CD4-positive, alpha-beta T cell (primary cell): ENCODE measurements at regions not wholly inside any gene's neighbourhood (a gene's known extent, or its start where the extent isn't known, plus 50 kb on each side); places are given as distances from the start of the nearest gene placed in this dataset.

Source experiments
- ATAC-seq: fragments of 200-7000 bp; cut with Tn5 transposase; one replicate; pipeline ENCODE4 v1.10.0; 2022; ENCODE audit warnings: mild to moderate bottlenecking; ENCODE audit not compliant: poor library complexity
- CTCF ChIA-PET: fragments of 350-600 bp; sonication (Branson Sonifier 250); formaldehyde crosslinking; loops from one replicate; lab custom pipeline; 2021; ENCODE audit warnings: antibody characterized with exemption, inconsistent platforms; lab: Charles Lee
- POLR2A ChIA-PET: fragments of 350-600 bp; sonication (Branson Sonifier 250); formaldehyde crosslinking; loops from one replicate; lab custom pipeline; 2021; ENCODE audit warnings: antibody characterized with exemption, inconsistent platforms; lab: Charles Lee
- DNase-seq, 14 experiments: peaks; one replicate each; pipeline ENCODE4 v3.0.0-alpha.2; 2013 to 2020; ENCODE audit warnings: mixed read lengths in 2 of 14
- H3K27ac ChIP-seq, 2 donors: one replicate each; pipeline versions ENCODE4 v1.5.1 to v1.7.0; 2013; ENCODE audit warnings: low read length in 2 of 2, low read depth in 1 of 2, mild to moderate bottlenecking in 1 of 2
- H3K27me3 ChIP-seq, 2 experiments: 1 replicate in 1 of 2; 2 replicates in 1 of 2; pipeline versions ENCODE4 v1.6.1 to v1.7.0; 2013; ENCODE audit warnings: low read length in 2 of 2, control low read depth in 1 of 2, mild to moderate bottlenecking in 1 of 2, moderate library complexity in 1 of 2; ENCODE audit not compliant: insufficient read depth in 2 of 2, control insufficient read depth in 1 of 2
- H3K36me3 ChIP-seq: one replicate; pipeline ENCODE4 v1.6.1; 2013; ENCODE audit warnings: low read length, control low read depth; ENCODE audit not compliant: insufficient read depth
- H3K4me1 ChIP-seq: one replicate; pipeline ENCODE4 v1.6.1; 2013; ENCODE audit warnings: low read length, control low read depth; ENCODE audit not compliant: insufficient read depth
- H3K4me3 ChIP-seq: one replicate; pipeline ENCODE4 v1.5.1; 2013; ENCODE audit warnings: mild to moderate bottlenecking, low read length, moderate library complexity
- H3K9me3 ChIP-seq, 2 experiments: 1 replicate in 1 of 2; 2 replicates in 1 of 2; pipeline versions ENCODE4 v1.6.1 to v1.7.0; 2013; ENCODE audit warnings: low read length in 2 of 2, mild to moderate bottlenecking in 2 of 2, control low read depth in 1 of 2, moderate library complexity in 1 of 2; ENCODE audit not compliant: control insufficient read depth in 1 of 2, insufficient read depth in 1 of 2
- H3K27ac Mint-ChIP-seq: one replicate; pipeline ENCODE4 v1.8.0; 2020; ENCODE audit warnings: mixed read lengths
- H3K27me3 Mint-ChIP-seq: one replicate; pipeline ENCODE4 v1.8.0; 2021; ENCODE audit warnings: mixed read lengths
- H3K36me3 Mint-ChIP-seq: one replicate; pipeline ENCODE4 v1.8.0; 2021; ENCODE audit warnings: low read depth, mixed read lengths
- H3K4me1 Mint-ChIP-seq: one replicate; pipeline ENCODE4 v1.8.0; 2021; ENCODE audit warnings: low read depth, mixed read lengths
- H3K4me3 Mint-ChIP-seq: one replicate; pipeline ENCODE4 v1.8.0; 2020; ENCODE audit warnings: mild to moderate bottlenecking, mixed read lengths
- H3K9me3 Mint-ChIP-seq: one replicate; pipeline ENCODE4 v1.8.0; 2020; ENCODE audit warnings: mixed read lengths
- CTCF ChIP-seq: fragments of 200-600 bp; IDR thresholded peaks from one replicate; pipeline ENCODE4 v1.8.0; 2022; ENCODE audit warnings: antibody characterized with exemption, mild to moderate bottlenecking
- intact Hi-C, 2 experiments: fragments of 100-400 bp; cut with DNase I in 1 of 2; cut with micrococcal nuclease in 1 of 2; formaldehyde crosslinking; loops; one replicate each; pipeline versions ENCODE4 v1.15.1 to v1.9.0; 2023 to 2025; cut with DNase I, micrococcal nuclease

GRCh38 chr1:108054396-108054795 is 89.4 kb upstream of the VAV3 start:
- Histone ChIP-seq H3K27me3 (no peaks in the 10 kb centered on the region), H3K9me3 (no peaks in the 10 kb centered on the region), H3K4me3 (no peak overlapping the region), H3K27ac (no peak overlapping the region), H3K4me1 (peaks cover 18% of the 10 kb centered on the region), H3K36me3 (no peaks in the 10 kb centered on the region)
- ATAC-seq (no peak), DNase-seq (no peak)
- Mint-ChIP-seq H3K27me3 (no peaks in the 10 kb centered on the region), H3K4me1 (no peaks in the 10 kb centered on the region), H3K27ac (no peak overlapping the region), H3K36me3 (no peaks in the 10 kb centered on the region), H3K4me3 (no peak overlapping the region), H3K9me3 (no peaks in the 10 kb centered on the region)
- ChIA-PET CTCF (no interaction called here), POLR2A (no interaction called here)
- TF ChIP-seq CTCF: no peak
- intact Hi-C loops: loop anchor here in 1 of 2 experiments (10.0 kb wide), 1 partner anchor 50 kb away; no protein-coding TSS in a partner anchor

- ATAC-seq (no peak), DNase-seq (no peak)
- H3K27ac Mint-ChIP-seq: no peak overlapping the region
- H3K27me3 Mint-ChIP-seq: no peaks in the 10 kb centered on the region
- H3K4me3 Mint-ChIP-seq: no peak overlapping the region
- no peak overlapping the region for H3K4me3 ChIP-seq
- H3K36me3 Mint-ChIP-seq: no peaks in the 10 kb centered on the region
- no peaks in the 10 kb centered on the region for H3K36me3 ChIP-seq
- TF ChIP-seq CTCF: no peak
- H3K27ac ChIP-seq: no peak overlapping the region
- ChIA-PET CTCF (no interaction called here), POLR2A (no interaction called here)
- H3K4me1 ChIP-seq: peaks cover 24% of the 10 kb centered on the region
- H3K9me3 ChIP-seq: no peaks in the 10 kb centered on the region
- H3K27me3 ChIP-seq: no peaks in the 10 kb centered on the region
- no peaks in the 10 kb centered on the region for H3K9me3 Mint-ChIP-seq
- intact Hi-C loops: loop anchor here in 1 of 2 experiments (10.0 kb wide), 1 partner anchor 51 kb away; no protein-coding TSS in a partner anchor
- H3K4me1 Mint-ChIP-seq: no peaks in the 10 kb centered on the region
Observed at GRCh38 chr1:108053270-108054013, 88.5 kb upstream of the VAV3 start.

GRCh38 chr1:108051631-108052377 is 86.8 kb upstream of the VAV3 start:
- H3K36me3 ChIP-seq: no peaks in the 10 kb centered on the region
- TF ChIP-seq CTCF: no peak
- H3K4me1 ChIP-seq: peaks cover 24% of the 10 kb centered on the region
- intact Hi-C loops: loop anchor here in 1 of 2 experiments (1.0 to 10.0 kb wide), 2 partner anchors 53 to 266 kb away; no protein-coding TSS in a partner anchor
- no peaks in the 10 kb centered on the region for H3K9me3 ChIP-seq
- H3K27ac ChIP-seq: peak overlapping the region in 1 of 2 donors; percentile 18
- Mint-ChIP-seq H3K36me3 (no peaks in the 10 kb centered on the region), H3K4me3 (no peak overlapping the region), H3K27me3 (no peaks in the 10 kb centered on the region), H3K4me1 (no peaks in the 10 kb centered on the region), H3K9me3 (no peaks in the 10 kb centered on the region), H3K27ac (no peak overlapping the region)
- no peaks in the 10 kb centered on the region for H3K27me3 ChIP-seq
- CTCF ChIA-PET: no interaction called here
- POLR2A ChIA-PET: interaction anchor here (0.6 to 1.1 kb wide), 3 partner anchors 26 to 42 kb away, joined by 3 read pairs; no protein-coding TSS in a partner anchor
- no peak for DNase-seq
- ATAC-seq: peak; percentile 49
- H3K4me3 ChIP-seq: no peak overlapping the region
